ENCODE measurements at regions not wholly inside any gene's neighbourhood (a gene's known extent, or its start where the extent isn't known, plus 50 kb on each side); places are given as distances from the start of the nearest gene placed in this dataset.

- TF ChIP-seq CTCF (IDR thresholded peaks at IDR 0.05) (no peak), POLR2A (IDR thresholded peaks at IDR 0.05) (no peak)
Observed at GRCh38 chr4:20486433-20486832, 213.8 kb upstream of the PACRGL start.
